HepG2 (cell line): ENCODE measurements at regions not wholly inside any gene's neighbourhood (a gene's known extent, or its start where the extent isn't known, plus 50 kb on each side); places are given as distances from the start of the nearest gene placed in this dataset.

Source experiments
- ATAC-seq: fragments of 200-7000 bp; cut with Tn5 transposase; 3 replicates; pipeline ENCODE4 v1.9.1; 2020; ENCODE audit warnings: mild to moderate bottlenecking, moderate library complexity
- BruUV-seq: library from RNA; stranded (reverse); fragments of 400-500 nt; replicated peaks from 2 replicates; lab custom pipeline; 2021; lab: Mats Ljungman, UMichigan
- CTCF ChIA-PET: fragments of 300-600 bp; formaldehyde crosslinking; extraction: SDS; loops from one replicate; lab custom pipeline; 2021; ENCODE audit warnings: low total read pairs, inconsistent platforms, low intra/inter-chr PET ratio; lab: Yijun Ruan, JAX
- POLR2A ChIA-PET: fragments of 350-600 bp; sonication (Branson Sonifier 250); formaldehyde crosslinking; loops from one replicate; lab custom pipeline; 2020; ENCODE audit warnings: antibody characterized with exemption, inconsistent platforms; lab: Yijun Ruan, JAX
- DNase-seq: peaks from one replicate; pipeline ENCODE4 v3.0.0-alpha.2; 2015; ENCODE audit warnings: low spot score
- FAIRE-seq: peaks from 3 replicates; lab custom pipeline; 2011; peaks lifted over from hg19 to GRCh38; lab: Jason Lieb, UNC
- H2AFZ ChIP-seq: one replicate; pipeline ENCODE4 v1.6.1; 2011; ENCODE audit warnings: low read length, inconsistent platforms
- H3K27ac ChIP-seq: fragments of 300-600 bp; 3 replicates; pipeline ENCODE4 v1.8.0; 2011; ENCODE audit warnings: mixed run types, mild to moderate bottlenecking, mixed read lengths, low read length, inconsistent platforms; ENCODE audit not compliant: insufficient read depth; ENCODE audit errors: extremely low read length
- H3K27me3 ChIP-seq, 2 experiments: fragments of 200-600 bp in 1 of 2; 2 replicates in 1 of 2; 3 replicates in 1 of 2; pipeline versions ENCODE4 v1.6.0 to v1.8.0; 2011; ENCODE audit warnings: low read length in 2 of 2, mild to moderate bottlenecking in 2 of 2, moderate library complexity in 2 of 2, inconsistent platforms in 1 of 2; ENCODE audit not compliant: insufficient read depth in 2 of 2, control insufficient read depth in 1 of 2
- H3K36me3 ChIP-seq, 2 experiments: fragments of 200-600 bp in 1 of 2; replicated peaks in 1 of 2; 2 replicates in 1 of 2; 3 replicates in 1 of 2; pipeline versions ENCODE4 v1.5.1 to v1.8.0; 2011; ENCODE audit warnings: low read length in 2 of 2, inconsistent platforms in 1 of 2; ENCODE audit not compliant: insufficient read depth in 2 of 2, control insufficient read depth in 1 of 2
- H3K4me1 ChIP-seq: 2 replicates; pipeline ENCODE4 v1.5.1; 2012; ENCODE audit warnings: low read length, inconsistent platforms; ENCODE audit not compliant: insufficient read depth
- H3K4me2 ChIP-seq: 2 replicates; pipeline ENCODE4 v1.6.0; 2011; ENCODE audit warnings: low read depth, low read length, inconsistent platforms
- H3K4me3 ChIP-seq, 3 experiments: fragments of 200-600 bp in 1 of 3; sonication (generic), shearing (Covaris generic) in 1 of 3; replicated peaks in 1 of 3; 2 replicates each; pipeline ENCODE4 v1.5.1; 2011 to 2016; ENCODE audit warnings: low read length in 3 of 3, inconsistent platforms in 2 of 3, low read depth in 2 of 3, mild to moderate bottlenecking in 2 of 3, control low read depth in 1 of 3, mixed read lengths in 1 of 3; ENCODE audit not compliant: insufficient read depth in 1 of 3
- H3K79me2 ChIP-seq: one replicate; pipeline ENCODE4 v1.6.1; 2011; ENCODE audit warnings: low read length, inconsistent platforms; ENCODE audit not compliant: insufficient read depth
- H3K9ac ChIP-seq: 2 replicates; pipeline ENCODE4 v1.6.0; 2011; ENCODE audit warnings: mild to moderate bottlenecking, low read depth, low read length, inconsistent platforms; ENCODE audit not compliant: insufficient read depth
- H3K9me3 ChIP-seq: 2 replicates; pipeline ENCODE4 v1.5.1; 2012; ENCODE audit warnings: mild to moderate bottlenecking, low read length
- H4K20me1 ChIP-seq: 2 replicates; pipeline ENCODE4 v1.6.0; 2011; ENCODE audit warnings: inconsistent platforms, mild to moderate bottlenecking, low read length, moderate library complexity; ENCODE audit not compliant: insufficient read depth
- ATF7 ChIP-seq, 2 experiments: fragments of 450-650 bp in 1 of 2; sonication (generic) in 1 of 2; formaldehyde crosslinking in 1 of 2; IDR thresholded peaks; 2 replicates each; pipeline versions ENCODE4 v1.4.0 to v1.6.1; 2016 to 2020; ENCODE audit warnings: antibody characterized with exemption in 1 of 2, mild to moderate bottlenecking in 1 of 2, missing genetic modification reagents in 1 of 2
- ETV5 ChIP-seq: IDR thresholded peaks from 2 replicates; pipeline ENCODE4 v1.6.1; 2018; ENCODE audit warnings: missing biosample characterization, missing genetic modification reagents, inconsistent platforms, borderline replicate concordance
- GFI1 ChIP-seq: sonication (generic); formaldehyde crosslinking; IDR thresholded peaks from 2 replicates; pipeline ENCODE4 v1.5.0; 2020; ENCODE audit warnings: missing genetic modification reagents, mild to moderate bottlenecking, borderline replicate concordance
- NCOA1 ChIP-seq: sonication (generic); formaldehyde crosslinking; IDR thresholded peaks from 2 replicates; pipeline ENCODE4 v1.9.0; 2021; ENCODE audit warnings: missing genetic modification reagents
- NFIB ChIP-seq: sonication (generic); formaldehyde crosslinking; IDR thresholded peaks from 2 replicates; pipeline ENCODE4 v1.9.0; 2021; ENCODE audit warnings: missing genetic modification reagents, mild to moderate bottlenecking, borderline replicate concordance
- NR2F6 ChIP-seq, 2 experiments: IDR thresholded peaks; 2 replicates each; pipeline ENCODE4 v1.6.1; 2016; ENCODE audit warnings: antibody characterized with exemption in 1 of 2, mild to moderate bottlenecking in 1 of 2
- REXO4 ChIP-seq: sonication (generic); formaldehyde crosslinking; IDR thresholded peaks from 2 replicates; pipeline ENCODE4 v1.8.0; 2022; ENCODE audit warnings: missing genetic modification reagents, mild to moderate bottlenecking, borderline replicate concordance
- ZMYM4 ChIP-seq: sonication (generic); formaldehyde crosslinking; IDR thresholded peaks from 2 replicates; pipeline ENCODE4 v1.8.1; 2023; ENCODE audit warnings: mild to moderate bottlenecking, missing genetic modification reagents
- ZNF253 ChIP-seq: sonication (generic); formaldehyde crosslinking; IDR thresholded peaks from 2 replicates; pipeline ENCODE4 v1.8.0; 2022; ENCODE audit warnings: mild to moderate bottlenecking, missing genetic modification reagents, borderline replicate concordance
- ZNF629 ChIP-seq: sonication (generic); formaldehyde crosslinking; conservative IDR thresholded peaks from 2 replicates; pipeline ENCODE4 v1.5.0; 2020; ENCODE audit warnings: missing genetic modification reagents
- ZNF737 ChIP-seq: sonication (generic); formaldehyde crosslinking; IDR thresholded peaks from 2 replicates; pipeline ENCODE4 v1.5.0; 2020; ENCODE audit warnings: missing genetic modification reagents, mild to moderate bottlenecking, borderline replicate concordance
- ZNF841 ChIP-seq: sonication (generic); formaldehyde crosslinking; IDR thresholded peaks from 2 replicates; pipeline ENCODE4 v1.8.1; 2023; ENCODE audit warnings: missing genetic modification reagents, borderline replicate concordance
- WGBS: methylation state at CpG from one replicate; pipeline ENCODE4 v1.1.6; 2017; ENCODE audit warnings: low lambda C conversion rate; 5-methylcytosine and 5-hydroxymethylcytosine counted together
- in situ Hi-C: cut with HindIII; loops from 2 replicates; pipeline ENCODE4 v1.10.0; 2017; ENCODE audit warnings: low pct_unique_long_range_greater_than_20kb; ENCODE audit not compliant: extremely low pct_ligation_motif_present
- intact Hi-C: fragments of 100-400 bp; cut with micrococcal nuclease; formaldehyde crosslinking; loops from one replicate; pipeline ENCODE4 v1.10.0; 2022; ENCODE audit not compliant: unreplicated experiment
- TF ChIP-seq, protein P1 (sequence below): sonication (generic); formaldehyde crosslinking; IDR thresholded peaks from 2 replicates; pipeline ENCODE4 v1.4.0; 2020; ENCODE audit warnings: missing genetic modification reagents, mild to moderate bottlenecking, borderline replicate concordance
- TF ChIP-seq, protein P2 (sequence below): sonication (generic); formaldehyde crosslinking; IDR thresholded peaks from 2 replicates; pipeline ENCODE4 v1.5.0; 2020; ENCODE audit warnings: missing genetic modification reagents, mild to moderate bottlenecking, borderline replicate concordance

DNA sequence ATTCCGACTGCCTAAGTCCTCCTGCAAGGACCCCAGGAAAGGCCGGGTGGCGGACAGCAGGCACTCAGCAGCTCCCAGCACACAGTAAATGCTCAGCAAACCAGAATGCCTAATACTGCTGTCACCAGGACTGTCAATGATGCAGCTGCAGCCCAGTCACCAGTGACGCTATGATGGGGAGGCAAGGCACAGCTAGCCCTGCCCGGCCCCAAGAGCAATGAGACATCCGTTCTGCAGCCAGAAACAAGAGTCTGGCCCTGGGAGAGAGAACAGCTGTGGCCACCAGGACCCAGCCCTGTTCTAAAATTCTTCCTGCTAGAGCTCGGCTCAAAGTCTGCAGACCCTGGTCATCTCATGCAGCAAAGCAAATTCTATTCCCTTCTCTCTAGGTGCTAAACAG, 69.8 kb downstream of the NCOR2 start:
- H3K9ac ChIP-seq: no peak overlapping the region
- H3K27me3 ChIP-seq: no peaks in the 10 kb centered on the region
- FAIRE-seq: no peak
- H3K4me2 ChIP-seq: no peak overlapping the region
- ChIA-PET POLR2A (interaction anchor here (1.2 kb wide), 1 partner anchor 21 kb away, joined by 3 read pairs; no protein-coding TSS in a partner anchor), CTCF (no interaction called here)
- H3K4me1 ChIP-seq: peaks cover 27% of the 10 kb centered on the region
- ATAC-seq: peak; percentile 19; the same call in 2 of the 3 replicates
- H3K27ac ChIP-seq: no peak overlapping the region
- H4K20me1 ChIP-seq: peaks cover 26% of the 10 kb centered on the region; the same call in 1 of the 2 replicates
- H3K36me3 ChIP-seq: peaks cover 7 to 8% of the 10 kb centered on the region in 2 experiments; a peak in 3 of 5 replicates
- H3K9me3 ChIP-seq: no peaks in the 10 kb centered on the region
- BruUV-seq: no TSS peak
- no peak for DNase-seq
- TF ChIP-seq, protein P1, sequence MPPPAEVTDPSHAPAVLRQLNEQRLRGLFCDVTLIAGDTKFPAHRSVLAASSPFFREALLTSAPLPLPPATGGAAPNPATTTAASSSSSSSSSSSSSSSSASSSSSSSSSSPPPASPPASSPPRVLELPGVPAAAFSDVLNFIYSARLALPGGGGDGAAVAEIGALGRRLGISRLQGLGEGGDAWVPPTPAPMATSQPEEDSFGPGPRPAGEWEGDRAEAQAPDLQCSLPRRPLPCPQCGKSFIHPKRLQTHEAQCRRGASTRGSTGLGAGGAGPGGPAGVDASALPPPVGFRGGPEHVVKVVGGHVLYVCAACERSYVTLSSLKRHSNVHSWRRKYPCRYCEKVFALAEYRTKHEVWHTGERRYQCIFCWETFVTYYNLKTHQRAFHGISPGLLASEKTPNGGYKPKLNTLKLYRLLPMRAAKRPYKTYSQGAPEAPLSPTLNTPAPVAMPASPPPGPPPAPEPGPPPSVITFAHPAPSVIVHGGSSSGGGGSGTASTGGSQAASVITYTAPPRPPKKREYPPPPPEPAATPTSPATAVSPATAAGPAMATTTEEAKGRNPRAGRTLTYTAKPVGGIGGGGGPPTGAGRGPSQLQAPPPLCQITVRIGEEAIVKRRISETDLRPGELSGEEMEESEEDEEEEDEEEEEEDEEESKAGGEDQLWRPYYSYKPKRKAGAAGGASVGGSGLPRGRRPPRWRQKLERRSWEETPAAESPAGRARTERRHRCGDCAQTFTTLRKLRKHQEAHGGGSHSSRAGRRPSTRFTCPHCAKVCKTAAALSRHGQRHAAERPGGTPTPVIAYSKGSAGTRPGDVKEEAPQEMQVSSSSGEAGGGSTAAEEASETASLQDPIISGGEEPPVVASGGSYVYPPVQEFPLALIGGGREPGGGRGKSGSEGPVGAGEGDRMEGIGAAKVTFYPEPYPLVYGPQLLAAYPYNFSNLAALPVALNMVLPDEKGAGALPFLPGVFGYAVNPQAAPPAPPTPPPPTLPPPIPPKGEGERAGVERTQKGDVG: no peak
- TF ChIP-seq ZNF629 (CRISPR knock-in tag) (no peak), ATF7 (IDR thresholded peaks at IDR 0.05) (no peak), ATF7 (CRISPR knock-in tag; IDR thresholded peaks at IDR 0.05) (no peak), ZNF253 (no peak), ETV5 (CRISPR knock-in tag) (no peak), ZMYM4 (CRISPR knock-in tag) (no peak), GFI1 (CRISPR knock-in tag) (no peak), NCOA1 (CRISPR knock-in tag) (no peak), ZNF841 (no peak), REXO4 (CRISPR knock-in tag) (no peak), ZNF737 (CRISPR knock-in tag) (no peak), NR2F6 (IDR thresholded peaks at IDR 0.05) (no peak), NR2F6 (CRISPR knock-in tag; IDR thresholded peaks at IDR 0.05) (no peak), NFIB (CRISPR knock-in tag) (no peak)
- TF ChIP-seq, protein P2, sequence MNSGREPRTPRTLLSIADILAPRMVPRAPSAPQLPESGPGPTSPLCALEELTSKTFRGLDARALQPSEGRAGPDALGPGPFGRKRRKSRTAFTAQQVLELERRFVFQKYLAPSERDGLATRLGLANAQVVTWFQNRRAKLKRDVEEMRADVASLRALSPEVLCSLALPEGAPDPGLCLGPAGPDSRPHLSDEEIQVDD (CRISPR knock-in tag): no peak
- no peak overlapping the region for H3K4me3 ChIP-seq
- in situ Hi-C loops: no loop called here
- H2AFZ ChIP-seq: no peak overlapping the region
- H3K79me2 ChIP-seq: peaks cover 10% of the 10 kb centered on the region
- intact Hi-C loops: no loop called here
- 94% methylated on average over 5 of the region's 7 CpGs for WGBS
